Urinary bladder (tissue), 3 donors: ENCODE measurements at regions not wholly inside any gene's neighbourhood (a gene's known extent, or its start where the extent isn't known, plus 50 kb on each side); places are given as distances from the start of the nearest gene placed in this dataset.
"Not testable (repeated sequence)": the region's sequence is repeated elsewhere in the genome, so short reads cannot be mapped to it uniquely, and the experiment has no call there.

Source experiments
- DNase-seq: peaks from one replicate; pipeline ENCODE4 v3.0.0-alpha.2; 2015; ENCODE audit errors: extremely low spot score
- H3K27ac ChIP-seq: one replicate; pipeline ENCODE4 v1.5.1; 2013; ENCODE audit warnings: low read depth, mild to moderate bottlenecking, moderate library complexity
- H3K36me3 ChIP-seq: one replicate; pipeline ENCODE4 v1.6.1; 2013; ENCODE audit warnings: mild to moderate bottlenecking, moderate library complexity; ENCODE audit not compliant: insufficient read depth
- H3K4me1 ChIP-seq: one replicate; pipeline ENCODE4 v1.6.1; 2013; ENCODE audit warnings: mild to moderate bottlenecking, moderate library complexity; ENCODE audit not compliant: insufficient read depth
- H3K4me3 ChIP-seq: one replicate; pipeline ENCODE4 v1.5.1; 2013; ENCODE audit warnings: low read depth, low read length
- WGBS: extraction: QIAGEN DNeasy Blood & Tissue Kit; methylation state at CpG from one replicate; pipeline ENCODE4 v1.1.7; 2013; 5-methylcytosine and 5-hydroxymethylcytosine counted together
- donor health status: healthy with polysubstance abuse.
- donor health status: healthy.

GRCh38 chr10:29737074-29737593 is 102.4 kb upstream of the SVIL start:
- no peaks in the 10 kb centered on the region for H3K36me3 ChIP-seq
- H3K27ac ChIP-seq = no peak overlapping the region
- H3K4me3 ChIP-seq = peak overlapping the region; percentile 86
- no peaks in the 10 kb centered on the region for H3K4me1 ChIP-seq
- WGBS = 22% methylated on average over 27 of the region's 27 CpGs
- DNase-seq = no peak

GRCh38 chr10:29736366-29737073 is 101.7 kb upstream of the SVIL start:
- no peaks in the 10 kb centered on the region for H3K4me1 ChIP-seq
- DNase-seq = no peak
- no peaks in the 10 kb centered on the region for H3K36me3 ChIP-seq
- H3K27ac ChIP-seq = peak overlapping the region; percentile 80
- peak overlapping the region; percentile 86 for H3K4me3 ChIP-seq
- WGBS = under 1% methylated on average over 74 of the region's 74 CpGs

- H3K4me1 ChIP-seq = no peaks in the 10 kb centered on the region
- no peaks in the 10 kb centered on the region for H3K36me3 ChIP-seq
- H3K27ac ChIP-seq = peak overlapping the region; percentile 95
- DNase-seq = no peak
- WGBS = under 1% methylated on average over 81 of the region's 81 CpGs
- H3K4me3 ChIP-seq = peak overlapping the region; percentile 86
Measured at GRCh38 chr10:29735628-29736365, 101.0 kb upstream of the SVIL start.

GRCh38 chr10:29734962-29735627 is 100.3 kb upstream of the SVIL start:
- peak overlapping the region; percentile 95 for H3K27ac ChIP-seq
- WGBS = under 1% methylated on average over 77 of the region's 77 CpGs
- peak overlapping the region; percentile 86 for H3K4me3 ChIP-seq
- no peak for DNase-seq
- H3K36me3 ChIP-seq = no peaks in the 10 kb centered on the region
- no peaks in the 10 kb centered on the region for H3K4me1 ChIP-seq

- Histone ChIP-seq H3K4me1 (no peaks in the 10 kb centered on the region), H3K4me3 (peak overlapping the region; percentile 86), H3K27ac (peak overlapping the region; percentile 95), H3K36me3 (no peaks in the 10 kb centered on the region)
- WGBS = 23% methylated on average over 10 of the region's 10 CpGs
- DNase-seq = no peak
Measured at GRCh38 chr10:29734640-29734961, 99.8 kb upstream of the SVIL start.

- 73% methylated on average over 6 of the region's 6 CpGs for WGBS
- no peak overlapping the region for H3K4me3 ChIP-seq
- no peaks in the 10 kb centered on the region for H3K36me3 ChIP-seq
- no peak for DNase-seq
- H3K4me1 ChIP-seq = no peaks in the 10 kb centered on the region
- H3K27ac ChIP-seq = no peak overlapping the region
Measured at GRCh38 chr10:29733323-29733722, 98.6 kb upstream of the SVIL start.

- WGBS = 65% methylated on average over 2 of the region's 2 CpGs
- H3K27ac ChIP-seq = no peak overlapping the region
- H3K4me1 ChIP-seq = no peaks in the 10 kb centered on the region
- no peak for DNase-seq
- H3K4me3 ChIP-seq = no peak overlapping the region
- H3K36me3 ChIP-seq = no peaks in the 10 kb centered on the region
Measured at GRCh38 chr10:29732918-29733317, 98.1 kb upstream of the SVIL start.

- Histone ChIP-seq H3K36me3 (no peaks in the 10 kb centered on the region), H3K27ac (no peak overlapping the region), H3K4me1 (no peaks in the 10 kb centered on the region), H3K4me3 (no peak overlapping the region)
- no peak for DNase-seq
- WGBS = 65% methylated on average over 12 of the region's 12 CpGs
Measured at GRCh38 chr10:29731760-29732159, 97.0 kb upstream of the SVIL start.

- Histone ChIP-seq H3K4me1 (no peaks in the 10 kb centered on the region), H3K36me3 (no peaks in the 10 kb centered on the region), H3K27ac (no peak overlapping the region), H3K4me3 (no peak overlapping the region)
- no peak for DNase-seq
- 52% methylated on average over 6 of the region's 6 CpGs for WGBS
Measured at GRCh38 chr10:29730969-29731368, 96.2 kb upstream of the SVIL start.

- no peak for DNase-seq
- Histone ChIP-seq H3K36me3 (no peaks in the 10 kb centered on the region), H3K4me3 (no peak overlapping the region), H3K4me1 (no peaks in the 10 kb centered on the region), H3K27ac (no peak overlapping the region)
- WGBS = 31% methylated on average over 5 of the region's 5 CpGs
Measured at GRCh38 chr10:29730458-29730857, 95.7 kb upstream of the SVIL start.

- WGBS = 60% methylated on average over 6 of the region's 6 CpGs
- Histone ChIP-seq H3K4me3 (no peak overlapping the region), H3K27ac (no peak overlapping the region), H3K4me1 (no peaks in the 10 kb centered on the region), H3K36me3 (no peaks in the 10 kb centered on the region)
- no peak for DNase-seq
Measured at GRCh38 chr10:29728541-29729049, 93.8 kb upstream of the SVIL start.

GRCh38 chr10:29725927-29726326 is 91.2 kb upstream of the SVIL start:
- WGBS = 70% methylated on average over 1 of the region's 1 CpG
- H3K27ac ChIP-seq, H3K4me1 ChIP-seq, H3K36me3 ChIP-seq, DNase-seq, H3K4me3 ChIP-seq: not testable (repeated sequence)

- Histone ChIP-seq H3K4me3 (no peak overlapping the region), H3K27ac (no peak overlapping the region), H3K4me1 (no peaks in the 10 kb centered on the region)
Measured at GRCh38 chr10:29725133-29725720, 90.5 kb upstream of the SVIL start.

More at GRCh38 chr10:29725133-29725720, 90.5 kb upstream of the SVIL start:
- no peaks in the 10 kb centered on the region for H3K36me3 ChIP-seq
- 42% methylated on average over 6 of the region's 6 CpGs for WGBS
- DNase-seq = no peak
